Neuron (in vitro differentiated cells): ENCODE measurements at regions not wholly inside any gene's neighbourhood (a gene's known extent, or its start where the extent isn't known, plus 50 kb on each side); places are given as distances from the start of the nearest gene placed in this dataset.

Source experiments
- H2AFZ ChIP-seq: one replicate; pipeline ENCODE4 v1.6.1; 2013; ENCODE audit warnings: low read depth, mild to moderate bottlenecking, inconsistent platforms, low read length, moderate library complexity
- H3K27me3 ChIP-seq: one replicate; pipeline ENCODE4 v1.6.1; 2013; ENCODE audit warnings: low read length; ENCODE audit not compliant: insufficient read depth
- H3K36me3 ChIP-seq: one replicate; pipeline ENCODE4 v1.6.1; 2013; ENCODE audit warnings: low read length; ENCODE audit not compliant: insufficient read depth
- H3K4me1 ChIP-seq: one replicate; pipeline ENCODE4 v1.6.1; 2013; ENCODE audit warnings: low read length; ENCODE audit not compliant: insufficient read depth
- H3K4me3 ChIP-seq: 2 replicates; pipeline ENCODE4 v1.5.1; 2013; ENCODE audit warnings: mild to moderate bottlenecking, low read length, moderate library complexity
- H3K9me3 ChIP-seq: one replicate; pipeline ENCODE4 v1.6.1; 2013; ENCODE audit warnings: low read length

DNA sequence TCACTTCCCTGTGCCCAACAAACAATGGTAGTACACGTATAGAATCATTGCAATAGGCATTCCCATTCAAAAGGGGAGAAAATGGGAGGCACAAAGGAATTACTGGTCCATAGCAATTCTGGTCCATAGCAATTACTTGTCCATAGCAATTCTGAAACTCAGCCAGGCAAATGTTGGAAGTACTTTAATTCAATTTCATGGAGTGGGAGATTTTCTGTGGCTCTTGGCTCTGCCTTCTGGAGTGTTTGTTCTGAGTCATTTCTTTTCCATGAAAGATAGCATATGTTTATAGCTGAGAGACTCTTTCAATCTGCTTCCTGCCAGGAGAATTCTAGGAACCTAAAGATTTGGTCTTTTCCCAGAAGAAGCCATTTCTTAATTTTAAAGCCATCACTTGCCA, 182.8 kb upstream of the ELAC2 start:
- no peaks in the 10 kb centered on the region for H3K4me1 ChIP-seq
- H3K9me3 ChIP-seq, result no peaks in the 10 kb centered on the region
- H2AFZ ChIP-seq, result no peak overlapping the region
- H3K27me3 ChIP-seq, result no peaks in the 10 kb centered on the region
- H3K4me3 ChIP-seq, result no peak overlapping the region
- no peaks in the 10 kb centered on the region for H3K36me3 ChIP-seq

- H3K27me3 ChIP-seq, result no peaks in the 10 kb centered on the region
- H3K4me1 ChIP-seq, result no peaks in the 10 kb centered on the region
- H3K9me3 ChIP-seq, result no peaks in the 10 kb centered on the region
- H3K36me3 ChIP-seq, result no peaks in the 10 kb centered on the region
- no peak overlapping the region for H3K4me3 ChIP-seq
- no peak overlapping the region for H2AFZ ChIP-seq
Observed at GRCh38 chr17:13199425-13199824, 181.6 kb upstream of the ELAC2 start.

DNA sequence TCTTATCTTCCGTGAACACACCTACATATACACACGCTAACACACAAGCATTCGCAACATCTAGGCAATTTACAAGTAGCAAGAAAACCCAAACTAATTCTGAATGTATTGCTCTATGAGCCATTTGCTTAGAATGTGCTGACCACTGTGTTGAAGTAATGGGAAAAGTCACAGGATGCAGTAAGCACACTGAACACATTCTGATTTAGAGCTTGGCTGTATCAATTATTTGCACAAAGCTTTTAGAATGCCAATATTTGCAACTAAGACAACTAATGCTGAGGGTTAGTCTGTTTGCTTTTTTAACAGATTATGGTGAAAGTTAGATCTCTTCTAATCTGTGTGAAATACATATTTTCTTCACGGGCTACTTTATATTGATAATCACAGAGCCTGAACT, 179.8 kb upstream of the ELAC2 start:
- Histone ChIP-seq H2AFZ (no peak overlapping the region), H3K9me3 (no peaks in the 10 kb centered on the region), H3K36me3 (no peaks in the 10 kb centered on the region), H3K4me1 (no peaks in the 10 kb centered on the region), H3K27me3 (no peaks in the 10 kb centered on the region), H3K4me3 (no peak overlapping the region)

- H2AFZ ChIP-seq, result no peak overlapping the region
- H3K36me3 ChIP-seq, result no peaks in the 10 kb centered on the region
- no peaks in the 10 kb centered on the region for H3K27me3 ChIP-seq
- H3K9me3 ChIP-seq, result no peaks in the 10 kb centered on the region
- no peak overlapping the region for H3K4me3 ChIP-seq
- no peaks in the 10 kb centered on the region for H3K4me1 ChIP-seq
Observed at GRCh38 chr17:13194887-13195286, 177.1 kb upstream of the ELAC2 start.

DNA sequence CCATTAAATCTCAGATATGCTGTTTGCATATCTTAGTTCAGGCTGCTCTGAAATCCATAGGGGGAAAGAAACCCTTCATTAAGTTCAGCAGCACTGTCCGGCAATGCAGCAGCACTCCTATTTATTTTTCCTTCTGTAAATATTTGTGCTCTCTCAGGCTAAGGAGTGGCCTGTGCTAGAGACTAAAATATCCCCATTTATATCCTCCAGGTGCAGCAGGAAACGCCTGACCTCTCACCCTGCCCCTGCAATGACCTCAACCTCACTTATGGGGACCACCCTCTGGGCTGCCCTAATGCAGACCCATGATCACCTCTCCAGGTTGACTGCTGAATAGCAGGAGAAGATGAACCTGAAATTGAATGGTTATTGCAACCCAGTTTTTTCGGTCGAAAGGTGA, 165.0 kb upstream of the ELAC2 start:
- Histone ChIP-seq H3K36me3 (no peaks in the 10 kb centered on the region), H3K4me1 (no peaks in the 10 kb centered on the region), H2AFZ (no peak overlapping the region), H3K27me3 (no peaks in the 10 kb centered on the region), H3K4me3 (no peak overlapping the region), H3K9me3 (no peaks in the 10 kb centered on the region)

GRCh38 chr17:13182450-13182849, 164.6 kb upstream of the ELAC2 start:
- Histone ChIP-seq H3K27me3 (no peaks in the 10 kb centered on the region), H3K36me3 (no peaks in the 10 kb centered on the region), H2AFZ (no peak overlapping the region), H3K9me3 (no peaks in the 10 kb centered on the region), H3K4me1 (no peaks in the 10 kb centered on the region), H3K4me3 (no peak overlapping the region)

- H2AFZ ChIP-seq, result no peak overlapping the region
- no peaks in the 10 kb centered on the region for H3K27me3 ChIP-seq
- H3K4me1 ChIP-seq, result no peaks in the 10 kb centered on the region
Observed at GRCh38 chr17:13181683-13182082, 163.9 kb upstream of the ELAC2 start.

DNA sequence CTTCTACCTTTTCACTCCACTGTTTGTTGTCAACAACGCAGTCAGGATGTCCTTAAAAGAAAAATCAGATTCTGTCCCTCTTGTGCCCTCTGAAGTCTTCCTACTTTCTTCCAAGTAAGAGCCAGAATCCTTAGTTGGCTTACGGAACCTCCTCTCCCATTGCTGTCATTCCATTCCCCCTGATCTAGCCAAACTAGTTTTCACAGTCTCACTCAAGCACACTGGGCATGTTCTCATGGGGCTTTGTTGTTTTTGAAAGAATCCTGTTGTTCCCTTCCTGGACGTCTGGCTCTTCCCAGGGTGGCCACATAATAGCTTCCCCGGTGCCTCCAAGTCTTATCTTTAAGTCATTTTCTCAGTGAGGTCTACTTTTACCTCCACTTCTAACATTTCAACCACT, 158.6 kb upstream of the ELAC2 start:
- Histone ChIP-seq H2AFZ (no peak overlapping the region), H3K9me3 (peaks cover 7% of the 10 kb centered on the region), H3K36me3 (no peaks in the 10 kb centered on the region), H3K4me3 (no peak overlapping the region), H3K27me3 (no peaks in the 10 kb centered on the region), H3K4me1 (no peaks in the 10 kb centered on the region)

More at GRCh38 chr17:13181683-13182082, 163.9 kb upstream of the ELAC2 start:
- Histone ChIP-seq H3K36me3 (no peaks in the 10 kb centered on the region), H3K4me3 (no peak overlapping the region), H3K9me3 (no peaks in the 10 kb centered on the region)

- H3K4me3 ChIP-seq, result no peak overlapping the region
- H3K9me3 ChIP-seq, result peaks cover 7% of the 10 kb centered on the region
- H3K4me1 ChIP-seq, result no peaks in the 10 kb centered on the region
- no peaks in the 10 kb centered on the region for H3K27me3 ChIP-seq
- H3K36me3 ChIP-seq, result no peaks in the 10 kb centered on the region
- H2AFZ ChIP-seq, result no peak overlapping the region
Observed at GRCh38 chr17:13171790-13172189, 154.0 kb upstream of the ELAC2 start.

DNA sequence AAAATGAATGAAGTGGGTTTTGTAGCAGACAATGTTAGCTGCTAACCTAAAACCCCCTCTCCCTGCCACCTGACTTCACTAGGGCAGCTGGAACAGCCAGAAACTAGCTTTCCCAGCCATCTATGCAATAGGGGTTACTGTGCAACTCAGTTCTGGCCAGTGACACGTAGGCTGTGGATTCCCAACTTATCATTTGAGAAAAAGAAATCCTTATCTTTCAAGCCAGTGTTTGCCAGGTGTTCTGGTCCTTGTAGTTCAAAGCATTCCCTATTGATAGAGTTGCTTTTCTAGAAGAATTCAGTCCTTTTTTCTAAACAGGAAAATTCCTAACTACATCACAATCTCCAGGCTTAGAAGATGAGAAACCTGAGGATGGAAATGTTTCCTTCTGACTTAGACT, 144.5 kb upstream of the ELAC2 start:
- no peaks in the 10 kb centered on the region for H3K36me3 ChIP-seq
- peaks cover 2% of the 10 kb centered on the region for H3K4me1 ChIP-seq
- no peaks in the 10 kb centered on the region for H3K27me3 ChIP-seq
- H3K4me3 ChIP-seq, result no peak overlapping the region
- H2AFZ ChIP-seq, result no peak overlapping the region
- H3K9me3 ChIP-seq, result no peaks in the 10 kb centered on the region

GRCh38 chr17:13160790-13161189, 143.0 kb upstream of the ELAC2 start:
- H3K4me1 ChIP-seq, result no peaks in the 10 kb centered on the region
- no peaks in the 10 kb centered on the region for H3K9me3 ChIP-seq
- H3K4me3 ChIP-seq, result no peak overlapping the region
- H3K36me3 ChIP-seq, result no peaks in the 10 kb centered on the region
- no peaks in the 10 kb centered on the region for H3K27me3 ChIP-seq
- no peak overlapping the region for H2AFZ ChIP-seq

DNA sequence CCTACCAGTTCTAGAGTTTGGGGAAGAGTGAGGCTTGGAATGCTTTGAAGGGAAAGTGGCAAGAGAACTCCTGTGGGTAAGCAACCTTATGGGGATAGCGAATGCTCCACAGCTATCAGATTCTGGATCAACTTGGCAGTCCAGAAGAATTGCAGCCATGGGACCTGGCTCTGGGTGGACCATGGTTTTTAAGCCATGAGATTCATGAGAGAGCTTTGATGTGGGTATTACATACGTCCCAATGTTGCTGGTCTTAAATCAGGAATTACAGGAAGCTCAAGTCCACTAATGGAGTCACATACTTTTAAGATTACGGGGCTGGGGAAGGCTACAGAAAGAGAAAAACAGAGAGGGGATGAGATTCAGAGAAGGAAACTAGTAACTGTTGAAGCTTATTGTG, 142.5 kb upstream of the ELAC2 start:
- no peaks in the 10 kb centered on the region for H3K4me1 ChIP-seq
- H2AFZ ChIP-seq, result no peak overlapping the region
- H3K36me3 ChIP-seq, result no peaks in the 10 kb centered on the region
- H3K27me3 ChIP-seq, result no peaks in the 10 kb centered on the region
- H3K9me3 ChIP-seq, result no peaks in the 10 kb centered on the region
- H3K4me3 ChIP-seq, result no peak overlapping the region

DNA sequence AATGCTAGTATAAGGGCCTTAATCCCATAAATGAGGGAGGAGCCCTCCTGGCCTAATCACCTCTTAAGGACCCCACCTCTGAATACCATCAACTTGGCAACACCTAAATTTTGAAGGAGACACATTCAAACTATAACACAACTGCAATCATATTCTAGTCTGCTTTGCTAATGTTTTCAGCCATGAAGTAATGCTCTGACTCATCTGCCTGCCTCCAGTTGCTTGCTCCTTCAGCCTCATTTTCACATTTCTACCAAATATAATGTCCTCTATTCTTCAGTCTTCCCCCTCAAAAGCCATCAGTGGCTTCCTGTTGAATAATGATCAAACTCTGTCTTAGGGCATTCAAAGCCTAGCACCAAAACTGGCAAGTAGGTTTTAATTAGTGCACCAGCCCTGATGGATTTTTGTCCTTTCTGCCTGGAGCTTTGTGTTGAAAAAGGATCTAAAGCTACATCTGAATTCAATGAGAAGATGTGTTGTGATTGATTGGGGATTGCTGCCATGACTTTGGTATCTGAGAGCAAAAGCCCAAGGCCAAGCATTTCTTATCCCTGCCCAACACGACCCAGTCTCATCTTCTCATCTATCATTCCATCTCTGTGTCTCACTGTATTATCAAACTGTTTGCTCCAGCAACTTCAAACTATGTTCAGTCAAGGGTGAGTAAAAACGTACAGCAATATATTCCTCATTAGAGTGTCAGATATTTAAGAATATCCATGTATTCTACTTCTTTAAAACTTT, 140.8 kb upstream of the ELAC2 start:
- Histone ChIP-seq H3K27me3 (no peaks in the 10 kb centered on the region), H3K9me3 (no peaks in the 10 kb centered on the region), H3K4me1 (peaks cover 3% of the 10 kb centered on the region), H3K36me3 (no peaks in the 10 kb centered on the region), H3K4me3 (no peak overlapping the region), H2AFZ (no peak overlapping the region)

- peaks cover 2% of the 10 kb centered on the region for H3K9me3 ChIP-seq
- no peak overlapping the region for H3K4me3 ChIP-seq
- H3K36me3 ChIP-seq, result no peaks in the 10 kb centered on the region
- no peak overlapping the region for H2AFZ ChIP-seq
- no peaks in the 10 kb centered on the region for H3K27me3 ChIP-seq
- H3K4me1 ChIP-seq, result peaks cover 3% of the 10 kb centered on the region
Observed at GRCh38 chr17:13157656-13158055, 139.8 kb upstream of the ELAC2 start.
